ENCODE measurements at regions not wholly inside any gene's neighbourhood (a gene's known extent, or its start where the extent isn't known, plus 50 kb on each side); places are given as distances from the start of the nearest gene placed in this dataset.
"Not testable (repeated sequence)": the region's sequence is repeated elsewhere in the genome, so short reads cannot be mapped to it uniquely, and the experiment has no call there.

GRCh38 chr2:156956161-156956560 is 301.3 kb upstream of the GALNT5 start:
- no peak for DNase-seq

- DNase-seq: no peak
Observed at GRCh38 chr2:156958374-156958773, 299.1 kb upstream of the GALNT5 start.

- no peak for DNase-seq
Observed at GRCh38 chr2:156959481-156959880, 298.0 kb upstream of the GALNT5 start.

GRCh38 chr2:156982615-156983014 is 274.9 kb upstream of the GALNT5 start:
- DNase-seq: no peak

GRCh38 chr2:156986339-156986988 is 271.0 kb upstream of the GALNT5 start:
- no peak for DNase-seq

- no peak for DNase-seq
Observed at GRCh38 chr2:156999661-157000060, 257.8 kb upstream of the GALNT5 start.

- no peak for DNase-seq
Observed at GRCh38 chr2:157004789-157005188, 252.7 kb upstream of the GALNT5 start.

GRCh38 chr2:157015015-157015575 is 242.4 kb upstream of the GALNT5 start:
- DNase-seq: no peak

- DNase-seq: not testable (repeated sequence)
Observed at GRCh38 chr2:157023264-157023663, 234.2 kb upstream of the GALNT5 start.

GRCh38 chr2:157024129-157024528 is 233.4 kb upstream of the GALNT5 start:
- DNase-seq: no peak

- DNase-seq: no peak
Observed at GRCh38 chr2:157032017-157032416, 225.5 kb upstream of the GALNT5 start.

GRCh38 chr2:157036726-157037125 is 220.8 kb upstream of the GALNT5 start:
- no peak for DNase-seq

- DNase-seq: no peak
Observed at GRCh38 chr2:157043786-157044185, 213.7 kb upstream of the GALNT5 start.

- no peak for DNase-seq
Observed at GRCh38 chr2:157046396-157046795, 211.1 kb upstream of the GALNT5 start.

- DNase-seq: no peak
Observed at GRCh38 chr2:157052685-157053224, 204.8 kb upstream of the GALNT5 start.

GRCh38 chr2:157053876-157054275 is 203.6 kb upstream of the GALNT5 start:
- DNase-seq: no peak

- DNase-seq: peak; percentile 17
Observed at GRCh38 chr2:157055660-157056199, 201.8 kb upstream of the GALNT5 start.

- no peak for DNase-seq
Observed at GRCh38 chr2:157056200-157056676, 201.3 kb upstream of the GALNT5 start.

GRCh38 chr2:157058161-157058560 is 199.3 kb upstream of the GALNT5 start:
- no peak for DNase-seq

GRCh38 chr2:157059036-157059435 is 198.5 kb upstream of the GALNT5 start:
- DNase-seq: no peak

- DNase-seq: no peak
Observed at GRCh38 chr2:157061799-157062198, 195.7 kb upstream of the GALNT5 start.

- DNase-seq: no peak
Observed at GRCh38 chr2:157067562-157067961, 189.9 kb upstream of the GALNT5 start.

GRCh38 chr2:157068237-157068636 is 189.3 kb upstream of the GALNT5 start:
- no peak for DNase-seq

GRCh38 chr2:157075924-157076323 is 181.6 kb upstream of the GALNT5 start:
- DNase-seq: no peak
